ENCODE measurements at regions not wholly inside any gene's neighbourhood (a gene's known extent, or its start where the extent isn't known, plus 50 kb on each side); places are given as distances from the start of the nearest gene placed in this dataset.

GRCh38 chrX:122418758-122419157 lies 765.3 kb upstream of the GRIA3 start:
- no peak for TF ChIP-seq CTCF (IDR thresholded peaks at IDR 0.05; ENCODE audit: insufficient read depth, low read depth, low read length)
- POLR2A ChIA-PET = no interaction called here
- CTCF ChIA-PET = no interaction called here
- DNase-seq (ENCODE audit: low read depth) = no peak
- no peak overlapping the region for H3K4me3 ChIP-seq (ENCODE audit: low read depth, low read length)
- no peaks in the 10 kb centered on the region for H3K36me3 ChIP-seq (ENCODE audit: control insufficient read depth, insufficient read depth, low read length)
- H3K27me3 ChIP-seq (ENCODE audit: control insufficient read depth, insufficient read depth, low read length) = no peaks in the 10 kb centered on the region

- POLR2A ChIA-PET = no interaction called here
- no peaks in the 10 kb centered on the region for H3K36me3 ChIP-seq (ENCODE audit: control insufficient read depth, insufficient read depth, low read length)
- no peak for DNase-seq (ENCODE audit: low read depth)
- CTCF ChIA-PET = no interaction called here
- H3K27me3 ChIP-seq (ENCODE audit: control insufficient read depth, insufficient read depth, low read length) = no peaks in the 10 kb centered on the region
- no peak for TF ChIP-seq CTCF (IDR thresholded peaks at IDR 0.05; ENCODE audit: insufficient read depth, low read depth, low read length)
- no peak overlapping the region for H3K4me3 ChIP-seq (ENCODE audit: low read depth, low read length)
Measured at GRCh38 chrX:122421434-122422121, 762.5 kb upstream of the GRIA3 start.

GRCh38 chrX:122422547-122422946 lies 761.5 kb upstream of the GRIA3 start:
- Histone ChIP-seq H3K4me3 (ENCODE audit: low read depth, low read length) (no peak overlapping the region), H3K27me3 (ENCODE audit: control insufficient read depth, insufficient read depth, low read length) (no peaks in the 10 kb centered on the region), H3K36me3 (ENCODE audit: control insufficient read depth, insufficient read depth, low read length) (no peaks in the 10 kb centered on the region)
- ChIA-PET CTCF (no interaction called here), POLR2A (no interaction called here)
- TF ChIP-seq CTCF (IDR thresholded peaks at IDR 0.05; ENCODE audit: insufficient read depth, low read depth, low read length) = no peak
- DNase-seq (ENCODE audit: low read depth) = no peak

- ChIA-PET POLR2A (no interaction called here), CTCF (no interaction called here)
- Histone ChIP-seq H3K27me3 (ENCODE audit: control insufficient read depth, insufficient read depth, low read length) (no peaks in the 10 kb centered on the region), H3K4me3 (ENCODE audit: low read depth, low read length) (no peak overlapping the region), H3K36me3 (ENCODE audit: control insufficient read depth, insufficient read depth, low read length) (no peaks in the 10 kb centered on the region)
- no peak for DNase-seq (ENCODE audit: low read depth)
- no peak for TF ChIP-seq CTCF (IDR thresholded peaks at IDR 0.05; ENCODE audit: insufficient read depth, low read depth, low read length)
Measured at GRCh38 chrX:122434942-122435341, 749.1 kb upstream of the GRIA3 start.

GRCh38 chrX:122439831-122440230 lies 744.2 kb upstream of the GRIA3 start:
- TF ChIP-seq CTCF (IDR thresholded peaks at IDR 0.05; ENCODE audit: insufficient read depth, low read depth, low read length) = no peak
- H3K4me3 ChIP-seq (ENCODE audit: low read depth, low read length) = no peak overlapping the region
- ChIA-PET CTCF (no interaction called here), POLR2A (interaction anchor here (0.6 kb wide), 1 partner anchor 166 kb away, joined by 4 read pairs; no protein-coding TSS in a partner anchor)
- no peaks in the 10 kb centered on the region for H3K36me3 ChIP-seq (ENCODE audit: control insufficient read depth, insufficient read depth, low read length)
- H3K27me3 ChIP-seq (ENCODE audit: control insufficient read depth, insufficient read depth, low read length) = no peaks in the 10 kb centered on the region
- DNase-seq (ENCODE audit: low read depth) = no peak
